Hematopoietic multipotent progenitor cell treated with erythropoietin and hydrocortisone succinate and interleukin-3 and kit ligand, for 4 days (in vitro differentiated cells): ENCODE measurements at regions not wholly inside any gene's neighbourhood (a gene's known extent, or its start where the extent isn't known, plus 50 kb on each side); places are given as distances from the start of the nearest gene placed in this dataset.
"Not testable (repeated sequence)": the region's sequence is repeated elsewhere in the genome, so short reads cannot be mapped to it uniquely, and the experiment has no call there.

Experiments used
- DNase-seq: peaks from one replicate; pipeline ENCODE4 v3.0.0-alpha.2; 2015

- DNase-seq, result not testable (repeated sequence)
Observed at GRCh38 chr7:35853194-35853593, 52.3 kb downstream of the SEPTIN7 start.

GRCh38 chr7:35854311-35854710 is 53.5 kb downstream of the SEPTIN7 start:
- DNase-seq, result no peak

GRCh38 chr7:35856175-35856574 is 55.3 kb downstream of the SEPTIN7 start:
- no peak for DNase-seq

GRCh38 chr7:35860664-35861063 is 59.8 kb downstream of the SEPTIN7 start:
- DNase-seq, result no peak

- DNase-seq, result no peak
Observed at GRCh38 chr7:35865287-35865686, 64.4 kb downstream of the SEPTIN7 start.

GRCh38 chr7:35866186-35866585 is 65.3 kb downstream of the SEPTIN7 start:
- DNase-seq, result no peak

- DNase-seq, result peak; percentile 36
Observed at GRCh38 chr7:35869117-35869516, 68.3 kb downstream of the SEPTIN7 start.

- DNase-seq, result no peak
Observed at GRCh38 chr7:35869810-35870209, 69.0 kb downstream of the SEPTIN7 start.

- DNase-seq, result peak; percentile 7
Observed at GRCh38 chr7:35871856-35872255, 71.0 kb downstream of the SEPTIN7 start.

- no peak for DNase-seq
Observed at GRCh38 chr7:35874886-35875285, 74.0 kb downstream of the SEPTIN7 start.

- no peak for DNase-seq
Observed at GRCh38 chr7:35875292-35875691, 74.4 kb downstream of the SEPTIN7 start.

- no peak for DNase-seq
Observed at GRCh38 chr7:35878351-35878750, 77.5 kb downstream of the SEPTIN7 start.

GRCh38 chr7:35887430-35887829 is 86.6 kb downstream of the SEPTIN7 start:
- not testable (repeated sequence) for DNase-seq

- DNase-seq, result no peak
Observed at GRCh38 chr7:35889001-35889400, 88.1 kb downstream of the SEPTIN7 start.

- DNase-seq, result no peak
Observed at GRCh38 chr7:35889870-35890269, 89.0 kb downstream of the SEPTIN7 start.

GRCh38 chr7:35891004-35891830 is 90.4 kb downstream of the SEPTIN7 start:
- no peak for DNase-seq

GRCh38 chr7:35893649-35894048 is 92.8 kb downstream of the SEPTIN7 start:
- no peak for DNase-seq

GRCh38 chr7:35894721-35895120 is 93.9 kb downstream of the SEPTIN7 start:
- DNase-seq, result no peak

- no peak for DNase-seq
Observed at GRCh38 chr7:35900651-35901050, 99.8 kb downstream of the SEPTIN7 start.

GRCh38 chr7:35905555-35905954 is 104.7 kb downstream of the SEPTIN7 start:
- DNase-seq, result no peak

GRCh38 chr7:35906191-35906908 is 105.5 kb downstream of the SEPTIN7 start:
- peak; percentile 90 for DNase-seq

- DNase-seq, result no peak
Observed at GRCh38 chr7:35908331-35909216, 107.7 kb downstream of the SEPTIN7 start.

GRCh38 chr7:35909870-35910357 is 109.1 kb downstream of the SEPTIN7 start:
- DNase-seq, result no peak
